ENCODE measurements at regions not wholly inside any gene's neighbourhood (a gene's known extent, or its start where the extent isn't known, plus 50 kb on each side); places are given as distances from the start of the nearest gene placed in this dataset.
"Not testable (repeated sequence)": the region's sequence is repeated elsewhere in the genome, so short reads cannot be mapped to it uniquely, and the experiment has no call there.

DNA sequence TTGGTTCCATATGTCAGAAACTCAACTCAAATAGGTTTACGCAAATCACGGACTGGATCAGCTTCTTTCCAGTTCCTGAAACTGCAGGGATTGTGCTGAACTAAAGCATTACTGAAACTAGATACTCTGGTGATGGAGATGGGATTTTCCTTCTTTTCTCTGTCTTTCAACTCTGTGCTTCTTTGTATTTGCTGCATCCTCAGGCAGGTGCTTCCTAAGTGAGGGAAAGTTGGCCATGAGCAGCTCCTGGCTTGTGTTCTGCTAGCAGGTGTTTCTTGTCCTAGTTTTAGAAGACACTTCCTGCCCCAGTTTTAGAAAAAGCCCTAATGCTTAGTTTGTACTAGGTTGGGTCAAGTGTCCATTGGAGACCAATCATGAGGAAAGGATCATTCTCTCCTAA is 86.7 kb upstream of the USP24 start:
- DNase-seq = no peak

DNA sequence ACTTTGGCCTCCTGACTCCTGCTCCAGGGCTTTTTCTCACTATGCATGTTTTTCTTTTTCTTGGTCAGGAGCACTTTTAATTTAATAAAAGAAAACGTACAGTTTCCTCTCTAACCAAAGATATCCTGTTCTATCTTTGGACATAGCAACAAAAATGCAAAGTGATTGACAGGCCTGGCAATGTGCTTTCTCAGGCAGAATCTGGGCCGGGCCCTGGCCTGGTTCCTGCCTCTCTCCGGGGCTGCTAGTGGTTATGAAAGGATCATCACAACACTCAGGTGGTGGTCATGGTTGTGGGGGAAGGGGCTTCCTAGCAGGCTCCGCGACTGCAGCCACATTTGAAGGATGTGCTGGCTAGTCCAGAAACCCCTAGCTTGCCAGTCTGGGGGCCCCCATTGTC is 85.8 kb upstream of the USP24 start:
- DNase-seq = no peak

DNA sequence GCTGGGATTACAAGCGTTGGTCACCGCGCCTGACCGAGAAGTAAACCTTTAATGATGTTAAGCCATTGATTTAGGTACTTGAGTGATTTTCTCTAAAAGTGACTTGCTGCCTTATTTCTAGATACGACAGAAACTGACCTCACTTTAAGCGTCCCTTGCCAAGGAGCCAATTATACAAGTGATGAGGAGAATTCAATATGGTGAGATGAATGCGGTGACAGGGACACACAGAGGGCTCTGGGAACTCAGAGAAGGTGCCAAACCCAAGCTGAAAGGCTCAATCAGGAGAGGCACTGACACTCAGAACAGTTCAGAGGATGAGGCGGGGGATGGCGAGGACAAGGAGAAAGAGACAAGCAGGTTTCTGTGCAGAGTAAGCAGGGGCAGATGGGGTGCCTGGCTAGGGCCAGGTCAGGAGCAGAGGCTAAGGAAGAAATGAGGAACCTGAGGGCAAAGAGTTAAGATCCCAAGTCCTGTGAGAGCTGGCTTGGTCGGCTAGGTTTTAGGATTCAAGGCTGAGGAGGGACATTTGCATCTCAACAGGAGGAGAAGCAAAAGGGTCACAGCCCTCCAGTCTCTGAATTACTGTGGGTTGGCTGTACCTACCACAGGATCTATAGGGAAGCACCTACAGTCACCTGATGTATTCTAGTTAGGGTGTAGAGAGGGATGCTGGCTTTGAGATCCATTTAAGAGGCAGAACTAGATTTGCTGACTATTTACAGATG is 83.2 kb upstream of the USP24 start:
- DNase-seq = no peak

DNA sequence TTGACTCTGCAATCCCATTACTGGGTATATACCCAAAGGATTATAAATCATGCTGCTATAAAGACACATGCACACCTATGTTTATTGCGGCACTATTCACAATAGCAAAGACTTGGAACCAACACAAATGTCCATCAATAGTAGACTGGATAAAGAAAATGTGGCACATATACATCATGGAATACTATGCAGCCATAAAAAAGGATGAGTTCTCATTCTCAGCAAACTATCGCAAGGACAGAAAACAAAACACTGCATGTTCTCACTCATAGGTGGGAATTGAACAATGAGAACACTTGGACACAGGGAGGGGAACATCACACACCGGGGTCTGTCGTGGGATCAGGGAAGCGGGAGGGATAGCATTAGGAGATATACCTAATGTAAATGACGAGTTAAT is 81.1 kb upstream of the USP24 start:
- not testable (repeated sequence) for DNase-seq

DNA sequence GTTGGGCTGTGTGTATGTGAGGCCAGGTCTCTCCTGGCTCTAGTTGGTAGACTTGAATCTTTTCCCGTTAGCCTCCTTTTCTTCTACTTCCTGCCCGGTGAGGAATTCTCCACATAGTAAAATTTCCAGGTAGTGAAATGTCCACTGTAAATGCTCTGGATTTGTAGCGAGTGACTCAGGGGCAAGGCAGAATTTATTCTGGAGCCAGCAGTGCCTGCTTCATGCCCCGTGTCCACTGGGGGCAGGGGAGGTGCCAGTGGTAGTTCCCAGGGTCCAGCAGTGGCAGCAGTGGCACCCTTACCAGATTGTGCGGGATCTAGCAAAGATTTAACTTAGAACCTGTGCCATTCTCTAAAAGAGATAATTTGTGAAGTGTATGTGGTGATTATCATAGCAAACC is 74.5 kb upstream of the USP24 start:
- DNase-seq = no peak

DNA sequence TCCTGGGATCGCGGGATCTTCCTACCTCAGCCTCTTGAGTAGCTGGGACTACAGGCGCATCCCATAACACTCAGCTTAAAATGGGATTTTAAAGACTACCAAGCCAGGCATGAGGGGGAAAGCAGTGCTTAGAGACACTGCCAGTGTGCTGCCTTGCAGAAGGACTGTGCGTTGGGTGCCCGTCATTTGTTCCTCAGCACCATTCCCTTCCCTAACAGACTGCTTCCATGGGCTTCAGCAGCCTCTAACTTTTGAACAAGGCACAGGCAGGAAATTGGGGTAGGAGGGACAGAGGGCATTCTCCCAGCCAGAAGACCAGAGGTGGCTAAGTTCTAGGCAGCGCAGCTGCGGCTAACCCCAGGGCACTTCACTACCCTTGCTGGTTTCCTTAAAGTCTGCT is 73.9 kb upstream of the USP24 start:
- DNase-seq = no peak

DNA sequence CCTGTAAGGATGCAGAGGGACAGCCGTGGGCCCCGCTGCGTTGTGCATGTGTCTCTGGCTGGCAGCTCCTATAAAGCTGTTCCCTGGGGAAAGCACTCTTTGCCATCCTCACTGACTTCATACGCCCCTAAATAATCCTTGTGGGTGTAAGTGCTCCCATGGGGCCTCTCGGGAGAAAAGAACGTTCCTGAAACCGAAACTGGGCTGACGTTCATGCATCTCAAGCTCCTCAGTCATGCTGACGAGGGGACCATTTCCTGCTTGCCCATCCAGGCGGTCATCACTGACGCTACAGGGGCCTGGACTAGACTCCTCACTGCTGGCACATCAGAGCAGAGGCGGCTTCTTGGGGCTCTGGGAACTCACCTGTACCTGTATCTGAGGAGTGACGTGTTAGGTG is 73.1 kb upstream of the USP24 start:
- DNase-seq = no peak

DNA sequence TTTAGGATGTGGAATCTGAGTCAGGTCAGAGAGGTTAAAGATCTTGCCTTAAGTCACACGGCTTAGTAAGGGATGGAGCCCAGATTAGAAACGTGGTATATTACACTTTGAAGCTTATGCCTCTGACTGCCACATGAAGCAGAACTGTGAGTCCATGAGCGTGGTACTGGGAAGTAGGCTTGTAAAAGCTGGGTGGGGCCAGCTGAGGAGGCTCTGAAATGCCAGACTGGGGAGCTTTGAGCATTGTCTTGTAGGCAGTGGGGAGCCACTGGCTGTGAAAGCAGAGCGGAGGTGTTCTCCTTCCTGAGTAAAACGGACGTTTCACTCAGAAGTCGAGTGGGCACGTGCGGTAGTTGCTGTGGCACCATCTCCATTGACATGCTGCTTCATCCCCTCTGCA is 72.6 kb upstream of the USP24 start:
- no peak for DNase-seq

DNA sequence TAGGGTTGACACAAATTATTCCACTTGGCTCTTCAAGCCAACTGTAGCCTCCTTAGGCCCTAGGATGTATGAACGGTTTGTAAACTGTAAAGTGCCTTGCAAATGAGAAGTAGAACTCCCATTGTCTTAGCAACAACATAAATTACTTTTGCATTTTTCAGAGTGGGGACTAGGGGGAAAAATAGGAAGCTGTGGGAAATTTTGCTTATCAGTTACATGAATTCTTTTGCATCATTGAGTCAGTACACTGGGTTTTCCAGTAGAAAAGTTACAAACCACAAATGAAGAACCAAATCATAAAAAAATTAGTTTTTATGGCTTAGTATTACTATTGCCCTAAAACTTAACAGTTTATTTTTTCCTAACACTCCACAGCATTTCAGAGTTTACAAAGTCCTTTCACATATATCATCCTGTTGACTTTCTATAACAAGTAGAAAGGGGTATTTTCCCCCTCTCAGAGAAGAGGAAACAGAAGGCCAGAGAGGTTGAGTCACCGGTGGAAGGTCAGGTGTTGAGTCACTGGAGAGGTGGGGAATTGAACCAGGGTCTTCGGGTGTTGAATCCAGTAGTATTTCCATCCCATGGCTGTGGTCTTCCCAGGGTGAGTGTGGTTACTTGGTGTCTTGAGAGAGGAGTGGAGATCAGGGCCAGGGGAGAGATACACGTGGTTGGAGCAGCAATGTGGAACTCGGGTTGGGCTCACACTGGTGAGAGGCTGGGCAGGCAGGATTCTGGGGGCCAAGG is 71.9 kb upstream of the USP24 start:
- DNase-seq = no peak

DNA sequence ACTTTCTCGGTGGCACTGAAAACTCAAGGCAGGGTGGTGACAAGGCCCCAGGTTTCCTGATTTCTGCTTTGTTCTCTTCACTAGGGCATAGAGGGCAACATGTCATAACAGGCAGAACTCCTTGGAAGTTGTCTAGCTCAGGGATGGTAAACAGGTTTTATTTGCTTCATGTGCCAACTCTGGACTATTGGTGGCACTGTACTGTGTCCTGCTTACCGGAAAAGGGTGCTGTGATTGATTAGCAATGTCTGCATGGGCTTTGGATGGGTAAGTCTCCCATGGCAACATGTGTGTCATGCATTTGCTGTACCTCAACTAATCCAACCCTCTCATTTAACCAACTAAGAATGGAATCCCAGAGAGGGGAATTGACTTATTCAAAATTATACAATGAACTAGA is 70.7 kb upstream of the USP24 start:
- DNase-seq = no peak

DNA sequence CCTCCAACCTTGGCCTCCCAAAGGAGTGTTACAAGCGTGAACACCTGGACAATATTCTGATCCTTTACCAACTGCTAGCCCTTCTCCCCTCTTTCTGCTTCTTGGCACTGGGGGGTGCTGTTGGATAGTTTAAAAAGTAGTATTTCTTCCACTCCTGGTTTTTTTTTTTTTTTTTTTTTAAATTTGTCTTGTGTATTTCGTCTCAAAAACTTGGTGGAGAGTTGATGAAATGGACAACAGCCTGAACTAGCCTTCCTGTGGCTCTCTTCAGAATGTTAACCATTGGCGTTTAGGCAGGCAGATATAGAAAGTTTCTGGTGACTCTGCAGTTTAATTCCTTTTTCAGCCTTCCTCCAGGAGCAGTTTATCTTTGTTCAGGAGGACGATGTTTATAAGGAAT is 69.7 kb upstream of the USP24 start:
- peak; percentile 49 for DNase-seq

DNA sequence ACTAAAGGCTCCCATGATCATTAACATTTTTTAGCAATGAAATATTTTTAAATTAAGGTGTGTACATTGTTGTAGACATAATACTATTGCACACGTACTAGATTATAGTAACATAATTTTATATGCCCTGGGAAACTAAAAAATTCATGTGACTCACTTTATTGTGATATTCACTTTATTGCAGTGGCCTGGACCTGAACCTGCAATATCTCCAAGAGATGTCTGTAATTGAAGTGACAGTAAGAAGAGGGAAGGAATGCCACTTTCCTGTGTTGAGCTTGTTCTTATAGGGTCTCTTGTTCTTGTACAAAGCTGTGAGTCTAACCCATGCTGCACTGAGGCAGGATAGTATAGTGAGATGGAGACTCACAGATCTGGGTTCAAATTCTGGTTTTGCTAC is 66.9 kb upstream of the USP24 start:
- no peak for DNase-seq

DNA sequence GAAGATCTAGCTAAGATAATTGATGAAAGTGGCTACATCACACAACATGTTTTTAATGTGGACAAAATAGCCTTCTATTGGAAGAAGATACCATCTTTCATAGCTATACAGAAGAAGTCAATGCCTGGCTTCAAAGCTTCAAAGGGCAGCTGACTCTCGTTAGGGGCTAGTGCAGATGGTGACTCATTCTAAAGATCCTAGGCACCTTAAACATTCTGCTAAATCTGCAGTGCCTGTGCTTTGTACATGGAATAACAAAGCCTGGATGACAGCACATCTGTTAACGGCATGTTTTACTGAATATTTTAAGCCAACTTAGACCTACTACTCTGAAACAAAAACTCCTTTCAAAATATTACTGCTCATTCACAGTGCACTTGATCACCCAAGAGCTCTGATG is 65.6 kb upstream of the USP24 start:
- no peak for DNase-seq

DNA sequence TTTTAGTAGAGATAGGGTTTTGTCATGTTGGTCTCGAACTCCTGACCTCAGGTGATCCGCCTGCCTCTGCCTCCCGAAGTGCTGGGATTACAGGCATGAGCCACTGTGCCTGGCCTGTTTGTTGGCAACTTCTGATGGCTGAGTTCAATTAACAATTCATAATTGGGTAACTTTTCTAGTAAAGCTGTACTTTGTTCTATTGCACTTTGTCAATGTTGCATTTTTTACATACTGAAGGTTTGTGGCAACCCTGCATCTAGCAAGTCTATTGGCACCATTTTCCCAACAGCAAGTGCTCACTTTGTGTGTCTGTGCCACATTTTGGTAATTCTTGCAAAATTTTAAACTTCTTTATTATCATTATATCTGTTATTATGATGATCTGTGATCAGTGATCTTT is 64.5 kb upstream of the USP24 start:
- DNase-seq = no peak

DNA sequence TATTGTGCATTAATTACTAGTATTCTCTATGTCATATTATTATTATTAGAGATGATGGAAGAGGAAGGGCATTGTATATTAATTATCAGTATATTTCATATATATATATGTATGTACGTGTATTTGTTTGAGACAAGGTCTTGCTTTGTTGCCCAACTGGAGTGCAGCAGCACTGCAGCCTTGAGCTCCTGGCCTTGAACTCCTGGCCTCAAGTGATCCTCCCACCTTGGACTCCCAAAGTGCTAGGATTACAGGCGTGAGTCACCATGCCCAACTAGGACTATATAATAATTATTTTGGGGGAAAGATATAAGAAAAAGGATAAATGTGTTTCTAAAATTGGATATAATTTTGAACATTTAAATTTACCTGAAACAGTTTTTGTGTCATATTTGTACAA is 63.2 kb upstream of the USP24 start:
- DNase-seq = no peak

DNA sequence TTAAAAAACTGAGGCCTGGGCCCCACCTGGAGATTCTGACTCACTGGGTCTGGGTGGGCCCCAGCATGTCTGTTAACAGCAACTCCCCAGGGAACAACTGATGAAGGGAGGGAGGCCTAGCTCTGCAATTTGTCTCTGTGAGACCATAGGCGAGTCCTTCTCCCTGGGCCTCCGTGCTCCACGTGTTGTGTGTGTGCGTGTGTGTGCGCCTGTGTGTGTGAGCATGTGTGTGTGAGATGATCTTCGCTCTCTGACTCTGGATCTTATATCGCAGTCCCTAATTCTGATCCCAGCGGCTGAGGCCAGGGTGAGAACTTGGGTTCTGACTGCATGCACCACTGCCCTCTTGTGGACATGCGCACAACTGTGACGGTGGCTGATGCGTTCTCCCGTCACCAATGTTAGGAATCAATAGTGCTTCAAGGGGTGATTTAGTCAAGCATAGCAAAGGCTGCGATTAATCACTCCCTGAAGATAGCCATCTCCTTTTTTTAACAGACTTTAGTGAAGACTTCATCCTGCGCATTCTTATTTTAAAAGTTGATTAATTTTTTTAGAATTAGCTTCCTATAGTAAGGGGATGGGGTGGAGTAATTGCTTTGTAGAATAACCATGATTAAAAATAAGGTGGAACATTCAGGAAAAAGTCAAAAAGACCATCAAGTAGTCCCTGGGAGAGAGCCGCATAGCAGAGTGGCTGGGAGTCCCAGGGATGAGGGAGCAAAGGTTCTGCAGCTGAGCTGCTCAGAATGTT is 62.4 kb upstream of the USP24 start:
- DNase-seq = peak; percentile 76

DNA sequence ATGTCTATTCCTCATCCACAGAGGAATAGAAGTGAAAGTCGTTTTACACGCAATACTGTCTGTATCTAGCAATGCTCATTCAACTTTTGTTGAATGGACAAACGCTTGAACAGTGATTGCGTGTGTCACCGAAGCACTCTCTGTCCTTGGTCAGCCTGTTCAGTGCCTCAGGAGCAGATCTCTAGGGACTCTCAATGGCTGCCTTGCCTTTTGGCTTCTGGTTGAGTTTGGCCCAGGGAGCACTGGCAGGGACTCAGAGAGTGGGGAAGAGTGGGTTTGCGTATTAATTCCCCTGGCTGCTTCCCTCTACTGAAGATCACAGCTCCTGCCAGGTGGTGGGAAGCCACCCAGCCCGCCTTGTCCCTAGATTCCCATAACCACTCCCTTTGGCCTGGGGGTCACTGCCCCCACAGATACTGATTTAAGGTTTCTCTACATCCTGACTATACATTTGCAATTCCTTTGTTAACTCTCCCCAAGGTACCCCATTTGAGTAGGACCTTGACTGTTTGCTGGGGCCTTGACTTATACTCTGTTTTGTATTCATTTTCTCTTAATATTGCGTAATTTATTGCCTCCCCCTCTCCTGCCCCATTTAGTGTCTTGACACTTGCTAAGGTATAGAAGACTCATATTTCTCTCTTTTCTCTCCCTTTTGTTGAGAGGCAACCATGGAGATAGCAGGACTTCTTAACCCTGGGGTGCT is 61.7 kb upstream of the USP24 start:
- DNase-seq = no peak

DNA sequence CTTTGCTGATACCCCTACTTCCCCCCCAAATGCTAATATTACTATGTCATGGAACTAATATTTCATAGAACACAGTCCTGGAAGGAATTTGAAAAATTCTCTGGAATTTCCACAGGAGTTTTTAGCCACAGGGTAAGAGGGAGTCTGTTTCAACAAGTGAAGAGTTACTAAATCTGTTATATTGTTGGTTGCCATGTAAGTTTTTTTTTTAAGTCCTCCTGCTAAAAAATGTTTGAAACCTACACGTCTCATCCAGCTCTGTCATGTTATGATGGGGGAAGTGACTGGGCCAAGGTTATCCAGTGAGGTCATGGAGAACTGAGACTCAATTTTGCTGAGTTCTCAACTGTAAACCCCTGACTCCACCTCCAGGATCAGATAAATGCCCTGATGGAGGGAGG is 60.8 kb upstream of the USP24 start:
- DNase-seq = no peak

DNA sequence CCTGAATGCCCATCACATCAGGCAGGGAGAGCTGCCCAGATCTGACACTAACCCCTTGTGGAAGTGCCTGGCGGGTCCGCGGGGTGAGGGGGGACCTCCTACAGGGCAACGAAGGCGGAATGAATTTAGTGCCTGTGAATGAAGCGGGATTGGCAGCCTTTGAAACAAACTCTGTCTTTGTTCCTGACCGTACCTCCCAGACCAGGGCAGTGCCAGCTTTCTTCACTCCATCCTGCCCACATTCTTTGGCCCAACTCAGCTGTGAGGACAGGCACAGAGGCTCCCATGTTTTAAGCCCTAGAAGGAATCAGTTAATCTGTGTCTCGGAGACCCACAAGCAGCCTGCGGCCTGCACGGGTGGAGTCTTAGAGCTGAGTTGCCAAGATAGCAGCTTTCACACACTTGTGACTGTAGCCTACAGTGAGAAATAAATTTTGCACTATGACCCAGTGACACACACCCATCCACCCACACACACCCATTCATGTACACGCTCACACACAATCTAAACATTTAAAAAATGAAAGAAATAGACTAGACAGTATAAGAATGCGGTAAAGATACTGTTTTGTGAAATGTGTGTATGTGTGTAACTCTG is 60.1 kb upstream of the USP24 start:
- DNase-seq = no peak

DNA sequence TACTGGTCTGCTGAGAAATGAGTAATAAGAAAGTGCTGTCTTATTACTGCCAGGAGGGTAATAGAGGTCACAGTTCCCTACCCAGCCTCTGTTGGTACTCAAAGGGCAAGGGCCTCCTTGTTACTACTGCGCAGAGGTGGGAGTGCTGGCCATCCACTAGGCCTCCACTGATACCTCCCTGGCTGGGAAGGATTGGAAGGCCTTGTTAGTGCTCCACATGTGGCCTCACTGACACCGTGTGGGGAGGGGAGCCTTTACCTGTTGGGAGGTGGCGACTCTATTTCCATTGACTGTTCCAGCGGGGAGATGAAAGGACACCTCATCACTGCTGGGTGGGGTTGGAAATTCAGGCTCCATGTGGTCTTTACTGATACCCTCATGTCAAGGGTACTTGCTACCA is 57.8 kb upstream of the USP24 start:
- no peak for DNase-seq
